ENCODE measurements at regions not wholly inside any gene's neighbourhood (a gene's known extent, or its start where the extent isn't known, plus 50 kb on each side); places are given as distances from the start of the nearest gene placed in this dataset.

- TF ChIP-seq, protein P1, sequence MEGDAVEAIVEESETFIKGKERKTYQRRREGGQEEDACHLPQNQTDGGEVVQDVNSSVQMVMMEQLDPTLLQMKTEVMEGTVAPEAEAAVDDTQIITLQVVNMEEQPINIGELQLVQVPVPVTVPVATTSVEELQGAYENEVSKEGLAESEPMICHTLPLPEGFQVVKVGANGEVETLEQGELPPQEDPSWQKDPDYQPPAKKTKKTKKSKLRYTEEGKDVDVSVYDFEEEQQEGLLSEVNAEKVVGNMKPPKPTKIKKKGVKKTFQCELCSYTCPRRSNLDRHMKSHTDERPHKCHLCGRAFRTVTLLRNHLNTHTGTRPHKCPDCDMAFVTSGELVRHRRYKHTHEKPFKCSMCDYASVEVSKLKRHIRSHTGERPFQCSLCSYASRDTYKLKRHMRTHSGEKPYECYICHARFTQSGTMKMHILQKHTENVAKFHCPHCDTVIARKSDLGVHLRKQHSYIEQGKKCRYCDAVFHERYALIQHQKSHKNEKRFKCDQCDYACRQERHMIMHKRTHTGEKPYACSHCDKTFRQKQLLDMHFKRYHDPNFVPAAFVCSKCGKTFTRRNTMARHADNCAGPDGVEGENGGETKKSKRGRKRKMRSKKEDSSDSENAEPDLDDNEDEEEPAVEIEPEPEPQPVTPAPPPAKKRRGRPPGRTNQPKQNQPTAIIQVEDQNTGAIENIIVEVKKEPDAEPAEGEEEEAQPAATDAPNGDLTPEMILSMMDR (conservative IDR thresholded peaks at IDR 0.05) = no peak
- no peak for TF ChIP-seq EZH2 (IDR thresholded peaks at IDR 0.05; ENCODE audit: low read depth)
Observed at GRCh38 chr20:50379049-50379990, 130.9 kb upstream of the PTPN1 start.

Data from PC-9 (cell line).